LNCaP clone FGC (cell line): ENCODE measurements at regions not wholly inside any gene's neighbourhood (a gene's known extent, or its start where the extent isn't known, plus 50 kb on each side); places are given as distances from the start of the nearest gene placed in this dataset.

Source experiments
- DNase-seq: peaks from one replicate; pipeline ENCODE4 v3.0.0-alpha.2; 2011; ENCODE audit warnings: low read depth
- H3K4me3 ChIP-seq: 2 replicates; pipeline ENCODE4 v1.5.1; 2011; ENCODE audit warnings: mild to moderate bottlenecking, low read depth, low read length, control low read depth
- TF ChIP-seq, protein P1 (sequence below): IDR thresholded peaks from 2 replicates; pipeline ENCODE4 v1.5.1; 2012; ENCODE audit warnings: mild to moderate bottlenecking; ENCODE audit not compliant: control insufficient read depth, insufficient read depth; ENCODE audit errors: extremely low read depth

- TF ChIP-seq, protein P1, sequence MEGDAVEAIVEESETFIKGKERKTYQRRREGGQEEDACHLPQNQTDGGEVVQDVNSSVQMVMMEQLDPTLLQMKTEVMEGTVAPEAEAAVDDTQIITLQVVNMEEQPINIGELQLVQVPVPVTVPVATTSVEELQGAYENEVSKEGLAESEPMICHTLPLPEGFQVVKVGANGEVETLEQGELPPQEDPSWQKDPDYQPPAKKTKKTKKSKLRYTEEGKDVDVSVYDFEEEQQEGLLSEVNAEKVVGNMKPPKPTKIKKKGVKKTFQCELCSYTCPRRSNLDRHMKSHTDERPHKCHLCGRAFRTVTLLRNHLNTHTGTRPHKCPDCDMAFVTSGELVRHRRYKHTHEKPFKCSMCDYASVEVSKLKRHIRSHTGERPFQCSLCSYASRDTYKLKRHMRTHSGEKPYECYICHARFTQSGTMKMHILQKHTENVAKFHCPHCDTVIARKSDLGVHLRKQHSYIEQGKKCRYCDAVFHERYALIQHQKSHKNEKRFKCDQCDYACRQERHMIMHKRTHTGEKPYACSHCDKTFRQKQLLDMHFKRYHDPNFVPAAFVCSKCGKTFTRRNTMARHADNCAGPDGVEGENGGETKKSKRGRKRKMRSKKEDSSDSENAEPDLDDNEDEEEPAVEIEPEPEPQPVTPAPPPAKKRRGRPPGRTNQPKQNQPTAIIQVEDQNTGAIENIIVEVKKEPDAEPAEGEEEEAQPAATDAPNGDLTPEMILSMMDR = no peak
- no peak for DNase-seq
Measured at GRCh38 chr9:108642871-108643270, 212.9 kb downstream of the ACTL7B start.

DNA sequence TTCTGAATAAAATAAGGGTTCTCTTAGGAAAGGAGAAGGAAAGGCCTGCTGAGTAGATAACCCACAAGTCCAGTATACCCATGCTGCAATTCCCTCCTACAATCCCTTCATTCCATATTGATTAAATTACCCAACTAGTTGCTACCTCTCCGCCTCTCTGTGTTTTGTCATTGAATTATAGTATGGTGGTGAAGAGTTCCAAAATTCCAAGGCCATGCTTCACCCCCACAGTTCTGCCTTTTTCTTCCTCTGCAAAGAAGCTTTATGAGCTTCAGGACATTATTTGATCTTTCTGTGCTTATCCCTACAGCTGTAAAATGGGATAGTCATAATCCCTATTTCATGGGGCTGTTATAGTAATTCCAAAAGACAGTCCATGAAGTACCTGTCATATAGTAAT is 215.6 kb downstream of the ACTL7B start:
- TF ChIP-seq, protein P1 = no peak
- H3K4me3 ChIP-seq = no peak overlapping the region
- DNase-seq = no peak

More at GRCh38 chr9:108642871-108643270, 212.9 kb downstream of the ACTL7B start:
- no peak overlapping the region for H3K4me3 ChIP-seq

DNA sequence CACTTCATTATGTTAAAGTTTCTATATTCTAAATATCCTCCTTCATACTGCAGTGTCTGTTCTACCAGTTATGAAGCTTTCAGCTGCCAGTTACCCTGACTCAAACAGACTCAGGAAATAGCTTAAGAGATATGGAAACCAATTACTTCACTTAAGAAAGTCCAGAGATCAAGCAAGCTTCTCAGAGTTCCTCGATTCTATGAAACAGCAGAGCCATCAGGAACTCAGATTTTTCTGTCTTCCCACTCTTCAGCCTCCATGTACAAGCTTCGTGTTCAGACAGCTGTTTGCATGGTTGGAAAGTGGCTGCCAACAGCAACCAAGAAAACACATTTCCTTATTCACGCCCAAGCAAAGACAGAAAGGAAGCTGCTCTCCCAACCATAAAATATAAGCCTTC is 216.1 kb downstream of the ACTL7B start:
- no peak for DNase-seq
- H3K4me3 ChIP-seq = no peak overlapping the region
- TF ChIP-seq, protein P1 = no peak

- no peak overlapping the region for H3K4me3 ChIP-seq
- no peak for DNase-seq
Measured at GRCh38 chr9:108639091-108639490, 216.7 kb downstream of the ACTL7B start.

GRCh38 chr9:108637340-108637739 is 218.4 kb downstream of the ACTL7B start:
- H3K4me3 ChIP-seq = no peak overlapping the region
- DNase-seq = no peak
- TF ChIP-seq, protein P1 = no peak

More at GRCh38 chr9:108639091-108639490, 216.7 kb downstream of the ACTL7B start:
- TF ChIP-seq, protein P1 = no peak

DNA sequence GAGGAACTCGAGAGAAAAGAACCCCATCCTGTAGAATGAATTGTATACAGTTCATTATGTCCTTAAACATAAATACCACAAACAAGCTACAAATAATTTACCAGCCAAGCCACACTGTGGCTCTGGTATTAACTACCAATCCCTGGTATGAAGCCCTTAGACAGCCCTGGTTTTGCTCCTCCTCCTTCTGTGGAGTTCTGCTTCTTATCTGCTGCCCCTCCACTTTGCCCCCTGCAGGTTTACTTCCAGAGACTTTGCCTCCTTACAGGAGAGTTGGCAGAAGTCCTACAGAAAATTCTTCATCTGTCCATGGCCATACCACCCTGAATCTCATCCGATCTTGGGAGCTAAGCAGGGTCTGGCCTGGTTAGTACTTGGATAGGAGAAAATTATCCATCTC is 219.8 kb downstream of the ACTL7B start:
- H3K4me3 ChIP-seq = no peak overlapping the region
- TF ChIP-seq, protein P1 = no peak
- DNase-seq = no peak

DNA sequence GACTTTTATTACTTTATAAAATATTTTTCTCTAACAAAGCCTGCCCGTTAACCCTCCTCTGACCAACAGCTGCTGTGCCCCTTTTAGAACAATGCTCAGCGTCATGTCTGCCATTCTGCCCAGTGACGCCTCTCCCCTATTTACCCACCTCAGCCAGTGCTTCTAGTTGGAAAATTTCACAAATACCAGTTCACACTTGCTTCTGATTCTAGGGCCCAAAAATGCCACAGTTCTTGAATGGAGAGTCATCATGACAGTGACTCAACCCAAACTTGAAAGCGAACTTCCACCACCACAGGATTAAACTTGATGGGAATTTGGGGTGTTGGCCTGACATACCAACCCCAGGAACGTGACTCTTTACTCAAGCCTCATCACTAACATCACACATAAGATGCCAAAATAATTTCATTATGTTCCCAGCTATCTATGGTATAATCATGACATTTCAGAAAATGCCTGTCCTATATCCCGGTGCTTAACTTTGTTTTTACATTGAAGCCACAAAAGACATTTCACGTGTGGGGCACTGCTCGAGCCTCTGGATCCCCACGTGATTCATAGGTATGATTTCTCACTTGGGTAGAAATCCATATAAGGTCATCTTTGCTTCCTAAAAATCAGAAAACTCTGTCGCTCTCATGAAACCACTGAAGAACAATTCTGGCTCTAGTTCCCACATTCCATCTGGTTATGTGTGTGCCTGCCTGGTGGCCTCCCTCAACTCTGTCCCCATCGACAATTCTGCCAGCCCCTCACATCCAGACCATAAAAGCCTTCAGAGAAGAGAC is 220.9 kb downstream of the ACTL7B start:
- TF ChIP-seq, protein P1 = no peak
- no peak for DNase-seq
- no peak overlapping the region for H3K4me3 ChIP-seq
